IMR-90 (cell line): ENCODE measurements at regions not wholly inside any gene's neighbourhood (a gene's known extent, or its start where the extent isn't known, plus 50 kb on each side); places are given as distances from the start of the nearest gene placed in this dataset.

Experiments used
- ATAC-seq: fragments of 200-7000 bp; cut with Tn5 transposase; 2 replicates; pipeline ENCODE4 v1.9.1; 2020; ENCODE audit warnings: low read depth, mild to moderate bottlenecking, moderate library complexity
- BruUV-seq: library from RNA; stranded (reverse); fragments of 400-500 nt; replicated peaks from 2 replicates; lab custom pipeline; 2021; lab: Mats Ljungman, UMichigan
- CTCF ChIA-PET: fragments of 300-600 bp; formaldehyde crosslinking; extraction: SDS; loops from one replicate; lab custom pipeline; 2021; ENCODE audit warnings: antibody characterized with exemption; lab: Yijun Ruan, JAX
- POLR2A ChIA-PET: fragments of 300-600 bp; sonication (Branson Sonifier 250); formaldehyde crosslinking; loops from one replicate; lab custom pipeline; 2022; ENCODE audit warnings: antibody characterized with exemption; ENCODE audit not compliant: unreplicated experiment; lab: Charles Lee
- DNase-seq: peaks from one replicate; pipeline ENCODE4 v3.0.0; 2013
- H2AFZ ChIP-seq: replicated peaks from 2 replicates; pipeline ENCODE3; 2013; ENCODE audit warnings: low read length, mild to moderate bottlenecking; ENCODE audit not compliant: poor library complexity
- H2AK5ac ChIP-seq: 2 replicates; pipeline ENCODE4 v1.6.1; 2013; ENCODE audit warnings: low read depth, low read length, inconsistent platforms
- H2AK9ac ChIP-seq: replicated peaks from 2 replicates; pipeline ENCODE3; 2013; ENCODE audit warnings: mild to moderate bottlenecking, low read depth, low read length, moderate library complexity; ENCODE audit not compliant: poor library complexity
- H2BK120ac ChIP-seq: 2 replicates; pipeline ENCODE4 v1.6.1; 2013; ENCODE audit warnings: low read depth, low read length, inconsistent platforms
- H2BK15ac ChIP-seq: 3 replicates; pipeline ENCODE4 v1.6.1; 2013; ENCODE audit warnings: low read depth, low read length, inconsistent platforms
- H2BK20ac ChIP-seq: 2 replicates; pipeline ENCODE4 v1.6.1; 2013; ENCODE audit warnings: low read depth, mild to moderate bottlenecking, inconsistent platforms, low read length, moderate library complexity
- H2BK5ac ChIP-seq: 2 replicates; pipeline ENCODE4 v1.6.1; 2013; ENCODE audit warnings: mild to moderate bottlenecking, low read depth, low read length, inconsistent platforms; ENCODE audit not compliant: poor library complexity, severe bottlenecking
- H3K14ac ChIP-seq: replicated peaks from 2 replicates; pipeline ENCODE4 v1.6.1; 2013; ENCODE audit warnings: low read depth, low read length, inconsistent platforms
- H3K18ac ChIP-seq: 2 replicates; pipeline ENCODE4 v1.6.1; 2013; ENCODE audit warnings: low read depth, low read length, control low read depth
- H3K23ac ChIP-seq: 2 replicates; pipeline ENCODE4 v1.6.1; 2013; ENCODE audit warnings: low read depth, low read length, inconsistent platforms
- H3K27ac ChIP-seq: 2 replicates; pipeline ENCODE4 v1.5.1; 2013; ENCODE audit warnings: mild to moderate bottlenecking, control low read depth, low read length; ENCODE audit not compliant: insufficient read depth
- H3K27me3 ChIP-seq: 2 replicates; pipeline ENCODE4 v1.6.1; 2013; ENCODE audit warnings: low read length; ENCODE audit not compliant: control insufficient read depth, insufficient read depth
- H3K36me3 ChIP-seq: 2 replicates; pipeline ENCODE4 v1.6.1; 2013; ENCODE audit warnings: low read length, mixed read lengths; ENCODE audit not compliant: control insufficient read depth, insufficient read depth
- H3K4ac ChIP-seq: 2 replicates; pipeline ENCODE4 v1.6.1; 2013; ENCODE audit warnings: low read depth, low read length, inconsistent platforms
- H3K4me1 ChIP-seq: 2 replicates; pipeline ENCODE4 v1.6.1; 2013; ENCODE audit warnings: low read length, mixed read lengths; ENCODE audit not compliant: control insufficient read depth, insufficient read depth
- H3K4me2 ChIP-seq: 2 replicates; pipeline ENCODE4 v1.6.1; 2013; ENCODE audit warnings: low read depth, mild to moderate bottlenecking, control low read depth, low read length, moderate library complexity
- H3K4me3 ChIP-seq: 2 replicates; pipeline ENCODE4 v1.5.1; 2013; ENCODE audit warnings: low read depth, mild to moderate bottlenecking, control low read depth, low read length, moderate library complexity; ENCODE audit not compliant: insufficient read depth
- H3K56ac ChIP-seq: 2 replicates; pipeline ENCODE4 v1.6.1; 2013; ENCODE audit warnings: low read length, inconsistent platforms; ENCODE audit not compliant: insufficient read depth; ENCODE audit errors: extremely low read depth
- H3K79me1 ChIP-seq, 2 experiments: 2 replicates each; pipeline ENCODE4 v1.6.1; 2013; ENCODE audit warnings: low read length in 2 of 2, inconsistent platforms in 1 of 2, low read depth in 1 of 2
- H3K9ac ChIP-seq: 2 replicates; pipeline ENCODE4 v1.6.1; 2013; ENCODE audit warnings: low read depth, low read length, control low read depth
- H3K9me1 ChIP-seq: 2 replicates; pipeline ENCODE4 v1.6.1; 2013; ENCODE audit warnings: low read length, inconsistent platforms; ENCODE audit not compliant: insufficient read depth
- H3K9me3 ChIP-seq: 2 replicates; pipeline ENCODE4 v1.6.1; 2013; ENCODE audit warnings: low read length; ENCODE audit not compliant: control insufficient read depth, insufficient read depth
- H4K20me1 ChIP-seq: 2 replicates; pipeline ENCODE4 v1.6.1; 2013; ENCODE audit warnings: low read length, inconsistent platforms; ENCODE audit not compliant: insufficient read depth
- H4K5ac ChIP-seq: 2 replicates; pipeline ENCODE4 v1.6.1; 2013; ENCODE audit warnings: mild to moderate bottlenecking, low read depth, low read length, control low read depth
- H4K8ac ChIP-seq, 2 experiments: 2 replicates each; pipeline ENCODE4 v1.6.1; 2013; ENCODE audit warnings: low read depth in 2 of 2, low read length in 2 of 2, control low read depth in 1 of 2, inconsistent platforms in 1 of 2
- H4K91ac ChIP-seq: 2 replicates; pipeline ENCODE4 v1.6.1; 2013; ENCODE audit warnings: low read depth, low read length, inconsistent platforms; ENCODE audit not compliant: insufficient read depth
- BHLHE40 ChIP-seq: fragments of 150-350 bp; IDR thresholded peaks from 2 replicates; pipeline ENCODE4 v1.6.1; 2016; ENCODE audit warnings: mild to moderate bottlenecking, low read depth, low read length
- CEBPB ChIP-seq: IDR thresholded peaks from 2 replicates; pipeline ENCODE4 v1.6.1; 2012; ENCODE audit warnings: low read depth, low read length, improper control_type of control experiment
- CHD1 ChIP-seq: IDR thresholded peaks from 2 replicates; pipeline ENCODE4 v1.6.1; 2012; ENCODE audit warnings: low read depth, low read length, improper control_type of control experiment
- CTCF ChIP-seq: conservative IDR thresholded peaks from 2 replicates; pipeline ENCODE4 v1.5.1; 2012; ENCODE audit warnings: mild to moderate bottlenecking, low read depth, low read length, improper control_type of control experiment
- FOS ChIP-seq: fragments of 150-350 bp; IDR thresholded peaks from 2 replicates; pipeline ENCODE4 v1.6.1; 2016; ENCODE audit warnings: low read depth, low read length
- MAFK ChIP-seq: IDR thresholded peaks from 2 replicates; pipeline ENCODE4 v1.6.1; 2012; ENCODE audit warnings: low read depth, low read length, improper control_type of control experiment
- MAZ ChIP-seq: IDR thresholded peaks from 2 replicates; pipeline ENCODE4 v1.6.1; 2012; ENCODE audit warnings: low read depth, mild to moderate bottlenecking, low read length, improper control_type of control experiment, moderate library complexity, borderline replicate concordance
- MXI1 ChIP-seq: IDR thresholded peaks from 2 replicates; pipeline ENCODE4 v1.6.1; 2012; ENCODE audit warnings: low read depth, mild to moderate bottlenecking, low read length, moderate library complexity, borderline replicate concordance
- NFE2L2 ChIP-seq: fragments of 150-350 bp; IDR thresholded peaks from 2 replicates; pipeline ENCODE4 v1.6.1; 2016; ENCODE audit warnings: low read depth, mild to moderate bottlenecking, low read length
- POLR2A ChIP-seq: IDR thresholded peaks from 2 replicates; pipeline ENCODE4 v1.6.1; 2012; ENCODE audit warnings: mild to moderate bottlenecking, low read depth, low read length
- RAD21 ChIP-seq: IDR thresholded peaks from 2 replicates; pipeline ENCODE4 v1.6.1; 2012; ENCODE audit warnings: low read length, improper control_type of control experiment
- RCOR1 ChIP-seq: IDR thresholded peaks from 2 replicates; pipeline ENCODE4 v1.6.1; 2012; ENCODE audit warnings: mild to moderate bottlenecking, low read length, improper control_type of control experiment; ENCODE audit not compliant: insufficient replicate concordance
- RFX5 ChIP-seq: IDR thresholded peaks from 2 replicates; pipeline ENCODE4 v1.8.0; 2012; ENCODE audit warnings: low read depth, mild to moderate bottlenecking, low read length, moderate library complexity
- SMC3 ChIP-seq: fragments of 150-350 bp; IDR thresholded peaks from 2 replicates; pipeline ENCODE4 v1.6.1; 2016; ENCODE audit warnings: low read depth, mild to moderate bottlenecking, antibody characterized with exemption, low read length, moderate library complexity
- USF2 ChIP-seq: fragments of 150-350 bp; IDR thresholded peaks from 2 replicates; pipeline ENCODE4 v1.6.1; 2017; ENCODE audit warnings: mild to moderate bottlenecking, antibody characterized with exemption, low read length, low read depth
- WGBS, 2 experiments: methylation state at CpG; one replicate each; pipeline versions ENCODE4 v1.1.5 to v1.1.7; 2013; ENCODE audit warnings: missing lambda C conversion rate in 2 of 2; ENCODE audit not compliant: insufficient read length in 1 of 2; ENCODE audit errors: extremely low coverage in 2 of 2; 5-methylcytosine and 5-hydroxymethylcytosine counted together
- dilution Hi-C: fragments of 300-500 bp; cut with HindIII; formaldehyde crosslinking; loops from one replicate; pipeline ENCODE4 v1.14.3; 2018; ENCODE audit warnings: low sequenced_read_pairs; ENCODE audit not compliant: unreplicated experiment
- in situ Hi-C: fragments of 300-500 bp; cut with MboI; formaldehyde crosslinking; loops from 3 replicates; pipeline ENCODE4 v1.14.3; 2019; ENCODE audit warnings: low sequenced_read_pairs, inconsistent platforms, mixed read lengths
- intact Hi-C: fragments of 100-400 bp; cut with micrococcal nuclease; formaldehyde crosslinking; loops from 2 replicates; pipeline ENCODE4 v1.10.0; 2022
- TF ChIP-seq, protein P1 (sequence below): fragments of 150-350 bp; IDR thresholded peaks from 2 replicates; pipeline ENCODE4 v1.6.1; 2016; ENCODE audit warnings: low read depth, mild to moderate bottlenecking, low read length, moderate library complexity, borderline replicate concordance

DNA sequence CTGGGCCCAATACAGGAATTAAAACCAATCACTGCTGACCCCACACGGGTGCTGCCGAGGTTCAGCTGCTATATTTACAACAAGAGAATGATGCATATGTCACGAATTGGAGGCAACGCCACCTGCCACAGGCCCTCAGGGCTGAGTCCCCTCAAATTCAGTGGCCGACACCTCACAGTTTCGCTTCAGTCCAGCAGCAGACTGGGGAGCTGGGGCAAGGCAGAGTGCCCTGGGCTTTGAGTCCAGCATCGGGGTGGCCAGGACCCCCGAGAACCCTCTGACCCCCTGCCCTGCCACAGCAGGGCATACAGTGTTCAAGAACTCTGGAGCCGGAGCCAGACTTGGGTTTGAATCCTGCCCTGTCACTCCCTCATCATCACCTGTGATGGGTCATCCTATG lies 247.2 kb downstream of the CTTN start:
- H3K79me1 ChIP-seq = no peaks in the 10 kb centered on the region
- no peak overlapping the region for H3K56ac ChIP-seq
- TF ChIP-seq USF2 = no peak
- TF ChIP-seq, protein P1, sequence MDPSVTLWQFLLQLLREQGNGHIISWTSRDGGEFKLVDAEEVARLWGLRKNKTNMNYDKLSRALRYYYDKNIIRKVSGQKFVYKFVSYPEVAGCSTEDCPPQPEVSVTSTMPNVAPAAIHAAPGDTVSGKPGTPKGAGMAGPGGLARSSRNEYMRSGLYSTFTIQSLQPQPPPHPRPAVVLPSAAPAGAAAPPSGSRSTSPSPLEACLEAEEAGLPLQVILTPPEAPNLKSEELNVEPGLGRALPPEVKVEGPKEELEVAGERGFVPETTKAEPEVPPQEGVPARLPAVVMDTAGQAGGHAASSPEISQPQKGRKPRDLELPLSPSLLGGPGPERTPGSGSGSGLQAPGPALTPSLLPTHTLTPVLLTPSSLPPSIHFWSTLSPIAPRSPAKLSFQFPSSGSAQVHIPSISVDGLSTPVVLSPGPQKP = no peak
- no peak for TF ChIP-seq CTCF
- TF ChIP-seq BHLHE40 = no peak
- TF ChIP-seq CEBPB = no peak
- TF ChIP-seq RAD21 = no peak
- no peak for TF ChIP-seq FOS
- TF ChIP-seq NFE2L2 = no peak
- TF ChIP-seq MAFK = no peak
- TF ChIP-seq POLR2A = no peak
- no peak for TF ChIP-seq RCOR1
- no peak for TF ChIP-seq MAZ
- no peak for TF ChIP-seq RFX5
- TF ChIP-seq SMC3 = no peak
- no peak for TF ChIP-seq MXI1
- TF ChIP-seq CHD1 = no peak
- ChIA-PET POLR2A (no interaction called here), CTCF (no interaction called here)
- no peak overlapping the region for H2BK120ac ChIP-seq
- H3K36me3 ChIP-seq = no peaks in the 10 kb centered on the region
- peaks cover 2% of the 10 kb centered on the region; the same call in 1 of the 2 replicates for H3K27me3 ChIP-seq
- H3K4me1 ChIP-seq = peaks cover 3% of the 10 kb centered on the region
- H3K9ac ChIP-seq = no peak overlapping the region
- no peak for DNase-seq
- H2BK20ac ChIP-seq = no peak overlapping the region
- H3K9me3 ChIP-seq = no peaks in the 10 kb centered on the region
- H2BK15ac ChIP-seq = no peak overlapping the region
- H3K23ac ChIP-seq = no peak overlapping the region
- in situ Hi-C loops = no loop called here
- H3K9me1 ChIP-seq = no peaks in the 10 kb centered on the region
- H3K4me3 ChIP-seq = no peak overlapping the region
- 62% methylated on average over 3 of the region's 9 CpGs; no CpG with 5 or more reads in 1 of the 2 experiments for WGBS, 2 experiments
- H3K18ac ChIP-seq = no peak overlapping the region
- dilution Hi-C loops = no loop called here
- ATAC-seq = no peak
- H2BK5ac ChIP-seq = no peak overlapping the region
- peaks cover 7% of the 10 kb centered on the region for H4K20me1 ChIP-seq
- H2AFZ ChIP-seq = no peak overlapping the region
- no peak overlapping the region for H3K27ac ChIP-seq
- BruUV-seq = no TSS peak
- no peak overlapping the region for H2AK9ac ChIP-seq
- intact Hi-C loops = no loop called here
- no peak overlapping the region for H4K8ac ChIP-seq
- H2AK5ac ChIP-seq = no peak overlapping the region
- H4K91ac ChIP-seq = no peak overlapping the region
- H3K4me2 ChIP-seq = no peak overlapping the region
- no peak overlapping the region for H3K4ac ChIP-seq
- H3K14ac ChIP-seq = no peak overlapping the region
- no peak overlapping the region for H4K5ac ChIP-seq
